PC-9 (cell line): ENCODE measurements at regions not wholly inside any gene's neighbourhood (a gene's known extent, or its start where the extent isn't known, plus 50 kb on each side); places are given as distances from the start of the nearest gene placed in this dataset.

ENCODE experiments used
- BruUV-seq: library from RNA; stranded (reverse); fragments of 400-500 nt; replicated peaks from 2 replicates; lab custom pipeline; 2021; lab: Mats Ljungman, UMichigan
- CTCF ChIA-PET: fragments of 300-600 bp; sonication (Branson Sonifier 250); formaldehyde crosslinking; loops from one replicate; lab custom pipeline; 2022; ENCODE audit warnings: antibody characterized with exemption; lab: Charles Lee
- POLR2A ChIA-PET: fragments of 300-600 bp; sonication (Branson Sonifier 250); formaldehyde crosslinking; loops from one replicate; lab custom pipeline; 2022; ENCODE audit warnings: antibody characterized with exemption; ENCODE audit not compliant: unreplicated experiment; lab: Charles Lee
- DNase-seq, 2 experiments: peaks; one replicate each; pipeline versions ENCODE4 v3.0.0 to v3.0.0-alpha.2; 2015 to 2022; ENCODE audit warnings: mixed read lengths in 1 of 2
- H2AFZ ChIP-seq: fragments of 200-600 bp; sonication (generic); 2 replicates; pipeline ENCODE4 v1.8.1; 2017; ENCODE audit warnings: antibody characterized with exemption
- H3F3A ChIP-seq: fragments of 200-600 bp; sonication (generic); 2 replicates; pipeline ENCODE4 v1.8.1; 2017; ENCODE audit warnings: antibody characterized with exemption, mild to moderate bottlenecking, low read depth; ENCODE audit not compliant: insufficient read depth
- H3K27ac ChIP-seq: fragments of 200-600 bp; sonication (generic); 2 replicates; pipeline ENCODE4 v1.6.1; 2016; ENCODE audit warnings: mixed run types
- H3K27me3 ChIP-seq: fragments of 200-600 bp; sonication (generic); 2 replicates; pipeline ENCODE4 v1.6.1; 2016; ENCODE audit warnings: low read depth, mixed run types; ENCODE audit not compliant: insufficient read depth
- H3K36me3 ChIP-seq: fragments of 200-600 bp; sonication (generic); 2 replicates; pipeline ENCODE4 v1.6.1; 2016; ENCODE audit warnings: low read depth, mixed run types
- H3K4me1 ChIP-seq: fragments of 200-600 bp; sonication (generic); replicated peaks from 2 replicates; pipeline ENCODE4 v1.6.1; 2016; ENCODE audit warnings: mixed run types; ENCODE audit not compliant: insufficient read depth
- H3K4me2 ChIP-seq: fragments of 200-600 bp; sonication (generic); 2 replicates; pipeline ENCODE4 v1.6.1; 2017; ENCODE audit warnings: mixed run types
- H3K4me3 ChIP-seq: fragments of 200-600 bp; sonication (generic); 2 replicates; pipeline ENCODE4 v1.6.1; 2016; ENCODE audit warnings: mixed run types
- H3K79me2 ChIP-seq: fragments of 200-600 bp; sonication (generic); 2 replicates; pipeline ENCODE4 v1.6.1; 2017; ENCODE audit warnings: low read depth, mixed run types
- H3K9me2 ChIP-seq: fragments of 200-600 bp; sonication (generic); 2 replicates; pipeline ENCODE4 v1.8.1; 2017; ENCODE audit warnings: mild to moderate bottlenecking; ENCODE audit not compliant: insufficient read depth
- H3K9me3 ChIP-seq: fragments of 200-600 bp; sonication (generic); 2 replicates; pipeline ENCODE4 v1.8.1; 2016; ENCODE audit warnings: low read depth; ENCODE audit not compliant: insufficient read depth
- H4K20me1 ChIP-seq: fragments of 200-600 bp; sonication (generic); 2 replicates; pipeline ENCODE4 v1.8.1; 2017; ENCODE audit not compliant: insufficient read depth
- CTCF ChIP-seq: fragments of 200-600 bp; sonication (generic); conservative IDR thresholded peaks from 2 replicates; pipeline ENCODE4 v1.6.1; 2017; ENCODE audit warnings: mixed run types, antibody characterized with exemption, mild to moderate bottlenecking, moderate library complexity
- EZH2 ChIP-seq: fragments of 200-600 bp; sonication (generic); IDR thresholded peaks from 2 replicates; pipeline ENCODE4 v1.8.0; 2017; ENCODE audit warnings: antibody characterized with exemption, low read depth
- intact Hi-C: fragments of 100-400 bp; cut with micrococcal nuclease; formaldehyde crosslinking; loops from one replicate; pipeline ENCODE4 v1.10.0; 2022; ENCODE audit not compliant: unreplicated experiment

- Histone ChIP-seq H2AFZ (no peak overlapping the region), H3K79me2 (no peaks in the 10 kb centered on the region), H3K36me3 (no peaks in the 10 kb centered on the region), H3K27ac (no peak overlapping the region), H3K4me2 (no peak overlapping the region), H3K27me3 (peaks cover 96% of the 10 kb centered on the region), H4K20me1 (no peaks in the 10 kb centered on the region), H3K4me3 (no peak overlapping the region), H3K9me3 (no peaks in the 10 kb centered on the region), H3K4me1 (no peaks in the 10 kb centered on the region), H3F3A (no peaks in the 10 kb centered on the region), H3K9me2 (no peaks in the 10 kb centered on the region)
- CTCF ChIA-PET, result no interaction called here
- POLR2A ChIA-PET, result no interaction called here
- intact Hi-C loops, result no loop called here
- no peak for DNase-seq
- no TSS peak for BruUV-seq
- TF ChIP-seq EZH2 (no peak), CTCF (no peak)
These were observed 676.2 kb downstream of the BRD1 start for GRCh38 chr22:49151256-49152126.

- H3K4me2 ChIP-seq, result no peak overlapping the region
- TF ChIP-seq CTCF, result no peak
- no peak for TF ChIP-seq EZH2
- ChIA-PET CTCF (no interaction called here), POLR2A (no interaction called here)
- H3K36me3 ChIP-seq, result no peaks in the 10 kb centered on the region
- no peaks in the 10 kb centered on the region for H4K20me1 ChIP-seq
- no peaks in the 10 kb centered on the region for H3K9me3 ChIP-seq
- DNase-seq, result no peak
- H3K27ac ChIP-seq, result no peak overlapping the region
- H2AFZ ChIP-seq, result no peak overlapping the region
- no peaks in the 10 kb centered on the region for H3K4me1 ChIP-seq
- no peaks in the 10 kb centered on the region for H3K9me2 ChIP-seq
- H3F3A ChIP-seq, result no peaks in the 10 kb centered on the region
- no peak overlapping the region for H3K4me3 ChIP-seq
- intact Hi-C loops, result no loop called here
- H3K79me2 ChIP-seq, result no peaks in the 10 kb centered on the region
- BruUV-seq, result no TSS peak
- H3K27me3 ChIP-seq, result peaks cover 96% of the 10 kb centered on the region
These were observed 676.9 kb downstream of the BRD1 start for GRCh38 chr22:49150801-49151221.

- Histone ChIP-seq H2AFZ (no peak overlapping the region), H3K27ac (no peak overlapping the region), H3K9me3 (no peaks in the 10 kb centered on the region), H3K79me2 (no peaks in the 10 kb centered on the region), H3K9me2 (no peaks in the 10 kb centered on the region), H4K20me1 (no peaks in the 10 kb centered on the region), H3K4me2 (no peak overlapping the region), H3K4me1 (no peaks in the 10 kb centered on the region), H3K36me3 (no peaks in the 10 kb centered on the region), H3K27me3 (peaks cover 96% of the 10 kb centered on the region), H3K4me3 (no peak overlapping the region), H3F3A (no peaks in the 10 kb centered on the region)
- DNase-seq, result no peak
- BruUV-seq, result no TSS peak
- no peak for TF ChIP-seq EZH2
- ChIA-PET CTCF (no interaction called here), POLR2A (no interaction called here)
- intact Hi-C loops, result no loop called here
These were observed 677.7 kb downstream of the BRD1 start for GRCh38 chr22:49149721-49150608.
